Activated CD4-positive, alpha-beta memory T cell treated with anti-CD3 and anti-CD28 coated beads for 36 hours (primary cell): ENCODE measurements at regions not wholly inside any gene's neighbourhood (a gene's known extent, or its start where the extent isn't known, plus 50 kb on each side); places are given as distances from the start of the nearest gene placed in this dataset.
"Not testable (repeated sequence)": the region's sequence is repeated elsewhere in the genome, so short reads cannot be mapped to it uniquely, and the experiment has no call there.

Experiments
- CTCF ChIA-PET: fragments of 350-600 bp; sonication (Branson Sonifier 250); formaldehyde crosslinking; loops from one replicate; lab custom pipeline; 2021; ENCODE audit warnings: antibody characterized with exemption, inconsistent platforms; lab: Charles Lee
- POLR2A ChIA-PET: fragments of 350-600 bp; sonication (Branson Sonifier 250); formaldehyde crosslinking; loops from one replicate; lab custom pipeline; 2021; ENCODE audit warnings: antibody characterized with exemption; lab: Charles Lee
- DNase-seq: peaks from one replicate; pipeline ENCODE4 v3.0.0-alpha.2; 2020
- H3K27ac Mint-ChIP-seq: one replicate; pipeline ENCODE4 v1.8.0; 2021; ENCODE audit warnings: mixed read lengths
- H3K27me3 Mint-ChIP-seq: one replicate; pipeline ENCODE4 v1.8.0; 2021; ENCODE audit warnings: mixed read lengths
- H3K36me3 Mint-ChIP-seq: one replicate; pipeline ENCODE4 v1.8.0; 2021; ENCODE audit warnings: mixed read lengths
- H3K4me1 Mint-ChIP-seq: one replicate; pipeline ENCODE4 v1.8.0; 2021; ENCODE audit warnings: low read depth, mixed read lengths
- H3K4me3 Mint-ChIP-seq: one replicate; pipeline ENCODE4 v1.8.0; 2021; ENCODE audit warnings: mild to moderate bottlenecking, mixed read lengths
- H3K9me3 Mint-ChIP-seq: one replicate; pipeline ENCODE4 v1.8.0; 2021; ENCODE audit warnings: mixed read lengths
- intact Hi-C: fragments of 100-400 bp; cut with micrococcal nuclease; formaldehyde crosslinking; loops from one replicate; pipeline ENCODE4 v1.15.1; 2023

GRCh38 chr3:72624656-72625055 is 223.6 kb downstream of the SHQ1 start:
- H3K4me1 Mint-ChIP-seq, result peaks cover 35% of the 10 kb centered on the region
- H3K4me3 Mint-ChIP-seq, result no peak overlapping the region
- ChIA-PET POLR2A (no interaction called here), CTCF (no interaction called here)
- intact Hi-C loops, result no loop called here
- H3K27me3 Mint-ChIP-seq, result no peaks in the 10 kb centered on the region
- H3K27ac Mint-ChIP-seq, result no peak overlapping the region
- no peaks in the 10 kb centered on the region for H3K9me3 Mint-ChIP-seq
- no peak for DNase-seq
- H3K36me3 Mint-ChIP-seq, result no peaks in the 10 kb centered on the region

- ChIA-PET POLR2A (no interaction called here), CTCF (no interaction called here)
These were observed 229.5 kb downstream of the SHQ1 start for GRCh38 chr3:72618739-72619138.

GRCh38 chr3:72617424-72618024 is 230.7 kb downstream of the SHQ1 start:
- CTCF ChIA-PET, result no interaction called here
- no peaks in the 10 kb centered on the region for H3K4me1 Mint-ChIP-seq
- H3K4me3 Mint-ChIP-seq, result no peak overlapping the region
- DNase-seq, result no peak
- no peak overlapping the region for H3K27ac Mint-ChIP-seq
- intact Hi-C loops, result no loop called here
- peaks cover 18% of the 10 kb centered on the region for H3K9me3 Mint-ChIP-seq
- H3K27me3 Mint-ChIP-seq, result no peaks in the 10 kb centered on the region
- POLR2A ChIA-PET, result no interaction called here
- H3K36me3 Mint-ChIP-seq, result no peaks in the 10 kb centered on the region

More at GRCh38 chr3:72618739-72619138, 229.5 kb downstream of the SHQ1 start:
- no peak overlapping the region for H3K4me3 Mint-ChIP-seq
- H3K27me3 Mint-ChIP-seq, result no peaks in the 10 kb centered on the region
- intact Hi-C loops, result no loop called here
- no peak overlapping the region for H3K27ac Mint-ChIP-seq
- peaks cover 18% of the 10 kb centered on the region for H3K9me3 Mint-ChIP-seq
- H3K36me3 Mint-ChIP-seq, result no peaks in the 10 kb centered on the region
- DNase-seq, result no peak
- H3K4me1 Mint-ChIP-seq, result no peaks in the 10 kb centered on the region

GRCh38 chr3:72615776-72616175 is 232.5 kb downstream of the SHQ1 start:
- H3K36me3 Mint-ChIP-seq, result no peaks in the 10 kb centered on the region
- CTCF ChIA-PET, result no interaction called here
- no peak for DNase-seq
- H3K4me3 Mint-ChIP-seq, result no peak overlapping the region
- peaks cover 18% of the 10 kb centered on the region for H3K9me3 Mint-ChIP-seq
- intact Hi-C loops, result no loop called here
- no peaks in the 10 kb centered on the region for H3K4me1 Mint-ChIP-seq
- no peaks in the 10 kb centered on the region for H3K27me3 Mint-ChIP-seq
- no peak overlapping the region for H3K27ac Mint-ChIP-seq
- POLR2A ChIA-PET, result no interaction called here

- Mint-ChIP-seq H3K36me3 (no peaks in the 10 kb centered on the region), H3K4me3 (no peak overlapping the region), H3K27ac (no peak overlapping the region), H3K4me1 (no peaks in the 10 kb centered on the region), H3K9me3 (peaks cover 18% of the 10 kb centered on the region), H3K27me3 (no peaks in the 10 kb centered on the region)
- ChIA-PET CTCF (interaction anchor here (0.7 kb wide), 1 partner anchor 12 kb away, joined by 3 read pairs; no protein-coding TSS in a partner anchor), POLR2A (no interaction called here)
- DNase-seq, result no peak
- intact Hi-C loops, result no loop called here
These were observed 233.1 kb downstream of the SHQ1 start for GRCh38 chr3:72615182-72615581.

GRCh38 chr3:72614394-72615074 is 233.7 kb downstream of the SHQ1 start:
- CTCF ChIA-PET, result no interaction called here
- POLR2A ChIA-PET, result no interaction called here
- Mint-ChIP-seq H3K4me3 (no peak overlapping the region), H3K9me3 (peaks cover 18% of the 10 kb centered on the region), H3K27me3 (no peaks in the 10 kb centered on the region), H3K4me1 (no peaks in the 10 kb centered on the region), H3K27ac (no peak overlapping the region), H3K36me3 (no peaks in the 10 kb centered on the region)
- no peak for DNase-seq
- intact Hi-C loops, result no loop called here

- H3K27ac Mint-ChIP-seq, result no peak overlapping the region
- POLR2A ChIA-PET, result interaction anchor here (0.6 kb wide), 1 partner anchor 1300 kb away, joined by 3 read pairs; no protein-coding TSS in a partner anchor
- intact Hi-C loops, result no loop called here
- no peaks in the 10 kb centered on the region for H3K36me3 Mint-ChIP-seq
- H3K4me1 Mint-ChIP-seq, result no peaks in the 10 kb centered on the region
- DNase-seq, result no peak
- H3K4me3 Mint-ChIP-seq, result no peak overlapping the region
- H3K27me3 Mint-ChIP-seq, result no peaks in the 10 kb centered on the region
- H3K9me3 Mint-ChIP-seq, result peaks cover 18% of the 10 kb centered on the region
- CTCF ChIA-PET, result interaction anchor here (0.7 kb wide), 1 partner anchor 80 kb away, joined by 3 read pairs; no protein-coding TSS in a partner anchor
These were observed 234.4 kb downstream of the SHQ1 start for GRCh38 chr3:72613871-72614270.

- intact Hi-C loops, POLR2A ChIA-PET, H3K4me3 Mint-ChIP-seq, H3K4me1 Mint-ChIP-seq, DNase-seq, CTCF ChIA-PET, H3K27me3 Mint-ChIP-seq, H3K27ac Mint-ChIP-seq, H3K9me3 Mint-ChIP-seq, H3K36me3 Mint-ChIP-seq: not testable (repeated sequence)
These were observed 239.1 kb downstream of the SHQ1 start for GRCh38 chr3:72609114-72609513.

GRCh38 chr3:72606005-72606800 is 242.0 kb downstream of the SHQ1 start:
- Mint-ChIP-seq H3K4me3 (no peak overlapping the region), H3K27ac (no peak overlapping the region), H3K4me1 (no peaks in the 10 kb centered on the region), H3K9me3 (no peaks in the 10 kb centered on the region), H3K36me3 (no peaks in the 10 kb centered on the region), H3K27me3 (no peaks in the 10 kb centered on the region)
- POLR2A ChIA-PET, result no interaction called here
- CTCF ChIA-PET, result interaction anchor here (0.6 kb wide), 1 partner anchor 668 kb away, joined by 5 read pairs; no protein-coding TSS in a partner anchor
- intact Hi-C loops, result no loop called here
- DNase-seq, result no peak

- Mint-ChIP-seq H3K36me3 (no peaks in the 10 kb centered on the region), H3K27me3 (peaks cover 3% of the 10 kb centered on the region), H3K27ac (no peak overlapping the region), H3K9me3 (no peaks in the 10 kb centered on the region), H3K4me1 (no peaks in the 10 kb centered on the region), H3K4me3 (no peak overlapping the region)
- DNase-seq, result no peak
- CTCF ChIA-PET, result no interaction called here
- POLR2A ChIA-PET, result no interaction called here
- intact Hi-C loops, result no loop called here
These were observed 243.9 kb downstream of the SHQ1 start for GRCh38 chr3:72604328-72604727.

- H3K9me3 Mint-ChIP-seq, result no peaks in the 10 kb centered on the region
- H3K27me3 Mint-ChIP-seq, result peaks cover 3% of the 10 kb centered on the region
- no peaks in the 10 kb centered on the region for H3K36me3 Mint-ChIP-seq
- POLR2A ChIA-PET, result no interaction called here
- no peaks in the 10 kb centered on the region for H3K4me1 Mint-ChIP-seq
- intact Hi-C loops, result no loop called here
- DNase-seq, result no peak
- H3K27ac Mint-ChIP-seq, result no peak overlapping the region
- CTCF ChIA-PET, result interaction anchor here (0.6 kb wide), 1 partner anchor 32 kb away, joined by 3 read pairs; no protein-coding TSS in a partner anchor
- H3K4me3 Mint-ChIP-seq, result no peak overlapping the region
These were observed 246.1 kb downstream of the SHQ1 start for GRCh38 chr3:72601983-72602750.

- no peaks in the 10 kb centered on the region for H3K4me1 Mint-ChIP-seq
- H3K9me3 Mint-ChIP-seq, result no peaks in the 10 kb centered on the region
- intact Hi-C loops, result no loop called here
- ChIA-PET POLR2A (no interaction called here), CTCF (no interaction called here)
- H3K27me3 Mint-ChIP-seq, result peaks cover 3% of the 10 kb centered on the region
- no peak overlapping the region for H3K4me3 Mint-ChIP-seq
- H3K27ac Mint-ChIP-seq, result no peak overlapping the region
- no peak for DNase-seq
- no peaks in the 10 kb centered on the region for H3K36me3 Mint-ChIP-seq
These were observed 247.2 kb downstream of the SHQ1 start for GRCh38 chr3:72601060-72601459.
